Left hindlimb (tissue), 1 donor: ENCODE measurements at regions not wholly inside any gene's neighbourhood (a gene's known extent, or its start where the extent isn't known, plus 50 kb on each side); places are given as distances from the start of the nearest gene placed in this dataset.
"Not testable (repeated sequence)": the region's sequence is repeated elsewhere in the genome, so short reads cannot be mapped to it uniquely, and the experiment has no call there.

ENCODE experiments used
- DNase-seq: peaks from one replicate; pipeline ENCODE4 v3.0.0-alpha.2; 2018

GRCh38 chr9:96062031-96062430 lies 186.5 kb downstream of the ERCC6L2 start:
- DNase-seq, result no peak

DNA sequence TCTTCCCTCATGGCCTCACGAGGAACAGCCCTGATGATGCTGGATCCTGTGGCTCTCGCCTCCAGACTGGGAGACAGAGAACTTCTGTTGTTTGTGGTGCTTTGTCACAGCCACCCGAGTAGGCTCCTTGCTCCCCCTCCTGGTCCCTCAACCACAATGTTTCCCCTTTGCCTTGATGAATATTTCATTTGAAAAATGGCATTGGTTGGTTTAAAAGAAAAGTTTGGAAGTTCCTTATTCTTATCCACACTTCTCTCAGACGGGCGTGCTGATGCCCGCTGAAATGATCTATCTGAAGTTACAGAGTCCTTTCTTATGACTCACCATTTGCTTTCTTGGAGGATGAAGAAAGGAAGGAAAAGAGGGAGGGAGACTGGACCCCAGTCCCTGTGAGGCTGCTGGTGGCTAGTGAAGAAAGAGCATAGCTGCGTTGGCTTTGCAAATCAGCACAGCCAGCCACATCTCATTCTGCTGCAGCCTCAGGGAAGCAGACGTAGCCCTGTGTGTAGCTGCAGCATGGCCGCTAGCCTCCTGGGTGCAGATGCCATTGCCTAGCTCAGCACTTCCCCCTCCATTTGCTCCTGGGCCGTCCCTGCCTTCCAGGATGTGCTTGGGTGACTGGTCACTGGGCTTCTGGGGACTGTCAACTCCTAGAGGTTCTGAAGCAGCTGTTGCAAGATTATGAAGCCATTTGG lies 185.9 kb downstream of the ERCC6L2 start:
- no peak for DNase-seq

- DNase-seq, result no peak
Measured at GRCh38 chr9:96058218-96058617, 182.7 kb downstream of the ERCC6L2 start.

DNA sequence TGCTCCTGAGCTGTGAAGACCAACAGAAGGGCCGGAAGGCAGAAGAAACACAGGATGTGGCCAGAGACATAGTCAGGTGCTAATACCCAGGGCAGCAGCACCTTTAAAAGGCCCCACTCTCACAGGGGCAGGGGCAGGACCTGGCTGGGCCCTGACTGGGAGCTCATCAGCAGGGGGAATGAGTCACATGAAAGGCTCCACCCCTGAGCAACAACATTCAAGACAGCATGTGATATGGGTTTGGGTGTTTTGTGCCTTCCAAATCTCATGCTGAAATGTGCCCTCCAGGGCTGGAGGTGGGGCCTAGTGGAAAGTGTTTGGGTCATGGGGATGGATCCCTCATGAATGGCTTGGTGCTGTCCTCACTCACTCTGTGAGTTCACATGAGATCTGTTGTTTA lies 181.7 kb downstream of the ERCC6L2 start:
- DNase-seq, result no peak

DNA sequence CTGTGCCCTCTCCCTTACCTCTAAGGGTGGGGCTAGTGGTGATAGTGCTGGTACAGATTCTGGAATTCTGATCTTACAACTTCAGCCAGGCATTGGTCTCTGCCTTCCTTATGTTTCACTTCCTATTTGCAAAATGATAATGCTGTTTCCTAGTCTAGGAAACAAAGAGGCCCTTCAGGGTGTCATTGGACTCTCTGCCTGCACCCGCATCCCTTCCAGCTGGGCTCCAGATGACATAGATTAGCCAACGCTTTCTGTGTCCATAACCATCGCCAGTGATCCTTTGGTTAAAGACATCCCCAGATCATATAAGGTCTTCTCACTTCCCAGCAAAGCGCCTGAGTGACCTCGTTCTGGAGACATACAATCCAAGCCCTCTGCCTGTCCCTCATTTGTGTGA lies 180.7 kb downstream of the ERCC6L2 start:
- DNase-seq, result no peak

DNA sequence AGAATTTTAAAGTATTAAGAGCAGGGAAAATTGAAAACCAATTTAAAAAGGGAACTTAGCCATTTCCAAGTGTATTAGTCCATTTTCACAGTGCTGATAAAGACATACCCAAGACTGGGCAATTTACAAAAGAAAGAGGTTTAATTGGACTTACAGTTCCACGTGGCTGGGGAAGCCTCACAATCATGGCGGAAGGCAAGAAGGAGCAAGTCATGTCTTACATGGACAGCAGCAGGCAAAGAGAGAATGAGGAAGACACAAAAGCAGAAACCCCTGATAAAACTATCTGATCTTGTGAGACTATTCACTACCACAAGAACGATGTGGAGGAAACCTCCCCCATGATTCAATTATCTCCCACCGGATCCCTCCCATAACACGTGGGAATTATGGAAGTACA lies 178.8 kb downstream of the ERCC6L2 start:
- DNase-seq, result not testable (repeated sequence)

DNA sequence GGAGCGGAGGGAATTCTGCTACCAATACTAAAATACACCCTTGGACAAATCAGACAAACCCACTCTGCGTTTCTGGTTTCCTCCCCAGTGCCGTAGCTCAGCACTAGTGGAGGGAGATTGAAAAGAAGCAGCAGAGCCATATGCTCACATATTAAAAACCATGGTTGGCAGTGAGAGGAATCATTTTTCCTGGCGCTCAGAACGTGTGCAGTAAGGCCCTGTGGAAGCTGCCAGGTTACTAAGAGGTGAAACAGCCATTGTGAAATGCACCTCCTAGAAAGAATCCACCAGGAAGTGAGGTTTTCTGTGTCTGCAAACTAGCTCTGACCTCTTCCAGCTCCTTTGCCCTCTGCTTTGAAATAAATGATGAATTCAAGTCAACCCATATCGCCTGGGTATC lies 177.2 kb downstream of the ERCC6L2 start:
- DNase-seq, result no peak

DNA sequence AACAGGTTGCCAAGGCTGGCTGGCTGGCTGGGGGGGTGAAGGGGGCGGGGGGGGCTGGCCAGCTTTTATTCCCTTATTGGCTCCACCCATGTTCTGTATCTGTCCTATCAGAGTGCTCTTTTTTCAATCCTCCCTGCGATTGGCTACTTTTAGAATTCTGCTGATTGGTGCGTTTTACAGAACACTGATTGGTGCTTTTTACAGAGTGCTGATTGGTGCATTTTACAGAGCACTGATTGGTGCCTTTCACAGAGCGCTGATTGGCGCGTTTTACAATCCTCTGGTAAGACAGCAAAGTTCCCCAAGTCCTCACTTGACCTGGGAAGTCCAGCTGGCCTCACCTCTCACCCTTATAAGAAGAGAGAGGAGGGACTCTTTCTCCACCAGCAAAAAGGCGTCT lies 175.9 kb downstream of the ERCC6L2 start:
- no peak for DNase-seq

DNA sequence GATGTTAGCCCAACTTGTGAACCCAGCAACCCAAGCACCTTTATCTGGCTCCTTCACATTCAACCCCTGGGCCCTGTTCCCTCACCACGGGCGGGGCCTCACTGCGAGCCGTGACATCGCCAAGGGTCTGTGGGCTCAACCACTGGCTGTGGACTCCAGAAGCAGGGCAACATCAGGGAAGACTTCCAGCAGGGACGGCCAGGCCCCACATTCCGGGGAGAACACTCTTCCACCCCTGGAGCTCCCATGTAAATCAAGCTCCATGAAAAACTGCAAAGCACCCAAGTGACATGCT lies 175.3 kb downstream of the ERCC6L2 start:
- DNase-seq, result no peak

GRCh38 chr9:96050048-96050860 lies 174.8 kb downstream of the ERCC6L2 start:
- no peak for DNase-seq

GRCh38 chr9:96048956-96049831 lies 173.7 kb downstream of the ERCC6L2 start:
- peak; percentile 86 for DNase-seq

DNA sequence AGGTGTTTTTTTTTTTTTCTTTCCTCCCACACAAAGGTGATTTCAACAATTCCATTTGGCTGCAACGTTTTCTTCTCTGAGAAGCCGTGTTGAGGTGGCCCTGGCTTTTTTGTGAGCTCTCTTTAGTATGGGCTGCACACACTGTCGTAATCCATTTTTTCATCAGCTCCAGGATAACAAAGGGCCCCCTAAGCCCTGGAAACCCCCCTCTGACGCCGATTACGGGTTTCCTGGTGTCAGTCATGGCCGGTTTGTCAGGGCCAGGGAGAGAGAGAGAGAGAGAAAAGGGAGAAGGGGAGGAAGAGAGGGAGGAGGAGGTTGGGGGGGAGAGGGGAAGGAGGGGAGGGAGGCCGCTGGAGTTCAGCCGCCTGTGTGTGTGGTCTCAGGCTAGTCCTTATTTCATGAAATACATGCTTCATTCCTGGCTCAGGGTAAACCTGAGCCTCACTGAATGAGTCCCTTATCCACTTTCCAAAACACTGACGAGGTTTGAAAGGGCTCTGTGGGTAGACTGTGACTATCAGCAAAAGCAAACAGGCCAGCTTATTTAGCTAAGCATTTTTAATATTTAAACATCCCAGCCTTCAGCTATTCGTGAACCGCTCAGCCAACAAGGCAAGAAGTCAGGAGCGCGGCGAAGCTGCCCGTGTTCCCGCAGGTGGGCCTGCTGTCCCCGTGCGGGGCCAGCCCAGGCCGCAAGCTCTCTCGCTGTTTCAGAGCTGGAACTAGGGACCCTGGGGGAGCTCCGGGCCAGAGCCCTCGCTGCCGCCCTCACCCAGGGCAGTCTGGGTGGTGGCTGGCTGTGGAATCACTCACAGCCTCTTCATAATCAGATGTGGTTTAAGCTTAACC lies 172.8 kb downstream of the ERCC6L2 start:
- DNase-seq, result peak; percentile 88

DNA sequence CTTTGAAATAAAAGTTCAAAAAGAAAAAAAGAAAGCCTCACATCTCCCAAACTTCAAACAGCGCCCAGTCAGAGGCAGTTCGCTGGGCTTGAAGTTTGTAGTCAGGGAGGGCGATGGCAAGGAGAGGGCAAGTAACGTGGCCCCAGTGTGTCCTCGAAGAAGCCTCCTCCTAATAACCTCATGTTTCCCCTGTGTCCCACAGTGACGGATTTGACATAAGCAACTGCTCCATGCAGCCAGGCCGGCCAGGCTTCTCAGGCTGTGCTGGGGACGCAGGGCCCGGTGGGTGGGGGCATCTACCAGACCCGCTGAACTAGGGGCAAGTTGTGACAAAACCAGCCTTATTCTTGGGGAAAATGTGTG lies 172.2 kb downstream of the ERCC6L2 start:
- no peak for DNase-seq

GRCh38 chr9:96047116-96047639 lies 171.7 kb downstream of the ERCC6L2 start:
- DNase-seq, result no peak

- no peak for DNase-seq
Measured at GRCh38 chr9:96045811-96046210, 170.3 kb downstream of the ERCC6L2 start.

- DNase-seq, result no peak
Measured at GRCh38 chr9:96044401-96044800, 168.9 kb downstream of the ERCC6L2 start.

DNA sequence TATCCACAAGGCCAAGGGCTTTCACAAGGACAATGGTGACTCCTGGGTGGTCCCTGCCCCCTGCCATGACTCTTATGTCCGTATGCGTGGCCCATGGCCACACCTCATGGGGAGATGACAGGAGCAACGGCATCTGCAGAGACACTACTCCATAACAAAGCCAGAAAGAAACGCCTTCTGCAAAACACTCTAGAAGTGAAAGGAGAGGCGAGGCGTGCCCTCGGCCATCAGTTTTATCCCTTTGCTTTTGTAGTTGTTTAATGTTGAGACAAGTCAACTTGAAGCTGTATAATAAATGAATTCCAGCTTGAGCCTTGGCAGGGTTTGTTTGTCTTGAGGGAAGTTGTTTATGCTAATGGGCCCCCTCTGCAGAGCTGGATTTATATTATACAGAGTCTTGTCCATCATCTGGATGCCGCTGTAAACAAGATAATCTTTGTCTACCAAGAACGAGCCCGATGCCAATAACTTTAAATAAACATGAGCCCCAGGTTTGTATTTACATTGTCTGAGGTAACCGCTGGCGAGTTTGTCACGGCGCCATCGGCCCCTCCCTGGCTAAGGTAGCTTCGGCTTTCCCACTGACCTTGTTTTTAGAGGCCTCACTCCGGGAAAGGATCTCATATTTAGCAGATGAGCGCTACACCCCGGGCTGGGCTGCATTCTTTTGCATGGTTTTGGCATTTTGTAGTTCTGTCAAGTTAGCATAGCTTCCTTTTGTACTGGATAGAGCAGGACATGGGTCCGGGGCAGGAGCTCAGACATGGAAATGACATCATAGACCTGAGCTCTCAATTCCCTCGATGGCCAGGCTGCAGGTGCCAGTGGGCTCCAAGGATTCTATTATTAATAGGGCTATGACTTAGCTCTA lies 165.3 kb downstream of the ERCC6L2 start:
- no peak for DNase-seq

- no peak for DNase-seq
Measured at GRCh38 chr9:96038914-96039313, 163.4 kb downstream of the ERCC6L2 start.

DNA sequence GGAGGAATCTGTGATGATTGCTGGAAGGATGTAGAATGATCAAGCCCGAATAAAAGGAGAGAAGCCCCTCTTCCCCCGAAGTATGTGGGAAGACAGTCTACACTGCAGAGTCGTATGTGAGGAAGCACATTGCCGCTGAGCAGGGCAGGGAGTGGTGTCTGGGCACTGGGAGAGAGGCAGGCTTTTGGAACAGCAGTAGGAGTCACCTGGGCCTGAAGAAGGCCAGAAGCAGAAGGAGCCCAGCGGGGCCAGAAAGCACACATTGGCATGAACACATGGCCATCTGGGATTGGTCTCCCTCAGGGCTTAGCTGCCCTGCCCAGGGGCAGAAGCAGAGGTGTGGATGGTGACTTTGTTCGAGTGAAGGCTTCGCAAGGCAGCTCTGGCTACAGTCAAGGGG lies 162.8 kb downstream of the ERCC6L2 start:
- no peak for DNase-seq

DNA sequence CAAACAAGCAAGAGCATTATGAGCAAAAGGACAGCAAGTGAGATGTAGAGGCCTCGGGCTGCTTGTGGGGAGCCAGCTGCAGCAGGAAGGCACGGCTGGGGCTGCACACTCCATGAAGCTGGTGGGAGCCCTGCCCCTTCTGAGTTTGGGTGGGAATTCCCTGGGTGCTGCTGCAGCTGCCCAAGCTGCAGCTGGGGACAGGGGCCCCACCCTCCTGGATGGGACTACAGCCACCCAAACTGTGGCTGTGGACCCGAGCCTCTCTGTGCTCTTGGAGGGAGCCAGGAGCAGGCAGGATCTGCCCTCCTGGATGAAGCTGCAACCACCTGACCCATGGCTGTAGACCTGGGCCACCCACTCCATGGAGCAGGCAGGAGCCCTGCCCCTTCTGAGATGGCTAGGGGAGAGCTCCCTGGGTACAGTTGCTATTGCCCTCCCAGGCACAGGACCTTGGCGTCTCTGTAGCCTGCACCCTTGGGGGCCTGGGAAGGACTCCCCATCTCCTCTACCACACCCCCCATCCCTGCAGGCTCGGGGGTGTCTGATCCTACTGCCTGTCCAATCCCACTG lies 159.1 kb downstream of the ERCC6L2 start:
- DNase-seq, result no peak

DNA sequence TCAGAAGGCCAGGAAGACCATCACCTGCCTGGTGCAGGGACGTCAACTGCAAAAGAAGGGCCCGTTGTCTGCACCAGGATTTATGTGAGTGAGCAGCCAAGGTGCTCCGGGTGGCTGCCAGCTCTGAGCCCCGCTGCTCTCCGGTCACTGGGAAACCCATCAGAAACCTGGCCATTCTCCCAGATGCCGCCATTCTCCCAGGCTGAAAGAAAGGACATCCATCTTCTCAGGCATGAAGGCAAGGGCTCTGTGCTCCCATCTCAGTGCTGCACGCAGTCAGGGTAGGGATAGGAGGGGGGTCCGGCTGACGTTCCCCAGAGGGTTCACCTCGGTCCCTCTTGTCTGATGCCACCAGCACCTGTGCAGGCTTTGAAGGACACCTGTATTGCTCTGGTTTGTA lies 158.4 kb downstream of the ERCC6L2 start:
- DNase-seq, result no peak
